Left forelimb (tissue), 1 donor: ENCODE measurements at regions not wholly inside any gene's neighbourhood (a gene's known extent, or its start where the extent isn't known, plus 50 kb on each side); places are given as distances from the start of the nearest gene placed in this dataset.
"Not testable (repeated sequence)": the region's sequence is repeated elsewhere in the genome, so short reads cannot be mapped to it uniquely, and the experiment has no call there.

Source experiments
- DNase-seq: peaks from one replicate; pipeline ENCODE4 v3.0.0-alpha.2; 2018; ENCODE audit warnings: low spot score

- DNase-seq = no peak
Measured at GRCh38 chr2:8495189-8495989, 186.5 kb upstream of the ID2 start.

- no peak for DNase-seq
Measured at GRCh38 chr2:8496079-8496478, 185.8 kb upstream of the ID2 start.

- DNase-seq = no peak
Measured at GRCh38 chr2:8496617-8497016, 185.2 kb upstream of the ID2 start.

GRCh38 chr2:8498994-8499393, 182.9 kb upstream of the ID2 start:
- DNase-seq = no peak

- DNase-seq = no peak
Measured at GRCh38 chr2:8500124-8501054, 181.5 kb upstream of the ID2 start.

GRCh38 chr2:8501061-8501720, 180.7 kb upstream of the ID2 start:
- no peak for DNase-seq

GRCh38 chr2:8502316-8502715, 179.5 kb upstream of the ID2 start:
- DNase-seq = no peak

GRCh38 chr2:8505311-8505920, 176.4 kb upstream of the ID2 start:
- no peak for DNase-seq

GRCh38 chr2:8506746-8507145, 175.1 kb upstream of the ID2 start:
- no peak for DNase-seq

- no peak for DNase-seq
Measured at GRCh38 chr2:8508766-8509165, 173.1 kb upstream of the ID2 start.

GRCh38 chr2:8509621-8510020, 172.2 kb upstream of the ID2 start:
- no peak for DNase-seq

GRCh38 chr2:8510055-8510454, 171.8 kb upstream of the ID2 start:
- DNase-seq = not testable (repeated sequence)

GRCh38 chr2:8510519-8510918, 171.3 kb upstream of the ID2 start:
- no peak for DNase-seq

GRCh38 chr2:8511868-8512612, 169.8 kb upstream of the ID2 start:
- DNase-seq = no peak

GRCh38 chr2:8513601-8514273, 168.1 kb upstream of the ID2 start:
- no peak for DNase-seq

- DNase-seq = no peak
Measured at GRCh38 chr2:8514274-8514662, 167.6 kb upstream of the ID2 start.

GRCh38 chr2:8514796-8515758, 166.8 kb upstream of the ID2 start:
- DNase-seq = no peak

- DNase-seq = no peak
Measured at GRCh38 chr2:8515864-8516533, 165.9 kb upstream of the ID2 start.

- DNase-seq = no peak
Measured at GRCh38 chr2:8517850-8518498, 163.9 kb upstream of the ID2 start.
